AG04450 (cell line): ENCODE measurements at regions not wholly inside any gene's neighbourhood (a gene's known extent, or its start where the extent isn't known, plus 50 kb on each side); places are given as distances from the start of the nearest gene placed in this dataset.

ENCODE experiments used
- CTCF ChIA-PET: fragments of 300-600, 350-600 bp; formaldehyde crosslinking; extraction: SDS; loops from one replicate; lab custom pipeline; 2022; ENCODE audit warnings: antibody characterized with exemption, inconsistent platforms; lab: Charles Lee
- POLR2A ChIA-PET: fragments of 350-600 bp; formaldehyde crosslinking; extraction: SDS; loops from one replicate; lab custom pipeline; 2021; ENCODE audit warnings: antibody characterized with exemption, inconsistent platforms; lab: Yijun Ruan, JAX
- DNase-seq: peaks from one replicate; pipeline ENCODE4 v3.0.0-alpha.2; 2011; ENCODE audit warnings: low read depth, low spot score
- H3K27ac ChIP-seq: one replicate; pipeline ENCODE4 v1.5.1; 2012; ENCODE audit warnings: low read depth, low read length, control low read depth
- H3K27me3 ChIP-seq: one replicate; pipeline ENCODE4 v1.6.0; 2012; ENCODE audit warnings: low read length; ENCODE audit not compliant: control insufficient read depth, insufficient read depth
- H3K4me3 ChIP-seq: 2 replicates; pipeline ENCODE4 v1.5.1; 2011; ENCODE audit warnings: mild to moderate bottlenecking, low read depth, low read length, control low read depth
- H3K9me3 ChIP-seq: 2 replicates; pipeline ENCODE4 v1.5.1; 2012; ENCODE audit warnings: low read length; ENCODE audit not compliant: control insufficient read depth, insufficient read depth
- CTCF ChIP-seq: IDR thresholded peaks from 2 replicates; pipeline ENCODE4 v1.5.1; 2011; ENCODE audit warnings: low read depth, low read length, control low read depth, inconsistent platforms

GRCh38 chr9:82805027-82805426 lies 257.9 kb downstream of the RASEF start:
- no peak for DNase-seq
- no peak overlapping the region for H3K27ac ChIP-seq
- no peak for TF ChIP-seq CTCF
- no peak overlapping the region for H3K4me3 ChIP-seq
- ChIA-PET CTCF (interaction anchor here (0.6 to 1.4 kb wide), 2 partner anchors 147 to 202 kb away, joined by 3 read pairs; no protein-coding TSS in a partner anchor), POLR2A (no interaction called here)
- no peaks in the 10 kb centered on the region for H3K27me3 ChIP-seq
- H3K9me3 ChIP-seq: no peaks in the 10 kb centered on the region

- H3K9me3 ChIP-seq: no peaks in the 10 kb centered on the region
- no peak for DNase-seq
- H3K27ac ChIP-seq: no peak overlapping the region
- H3K27me3 ChIP-seq: no peaks in the 10 kb centered on the region
- ChIA-PET POLR2A (no interaction called here), CTCF (no interaction called here)
- no peak for TF ChIP-seq CTCF
- H3K4me3 ChIP-seq: no peak overlapping the region
Observed at GRCh38 chr9:82808478-82808877, 254.5 kb downstream of the RASEF start.

GRCh38 chr9:82810915-82811314 lies 252.0 kb downstream of the RASEF start:
- ChIA-PET POLR2A (no interaction called here), CTCF (no interaction called here)
- DNase-seq: no peak
- TF ChIP-seq CTCF: no peak
- Histone ChIP-seq H3K27me3 (no peaks in the 10 kb centered on the region), H3K4me3 (no peak overlapping the region), H3K27ac (no peak overlapping the region), H3K9me3 (no peaks in the 10 kb centered on the region)

- ChIA-PET POLR2A (no interaction called here), CTCF (no interaction called here)
- H3K27ac ChIP-seq: no peak overlapping the region
- no peak overlapping the region for H3K4me3 ChIP-seq
- TF ChIP-seq CTCF: no peak
- H3K27me3 ChIP-seq: no peaks in the 10 kb centered on the region
- no peak for DNase-seq
- no peaks in the 10 kb centered on the region for H3K9me3 ChIP-seq
Observed at GRCh38 chr9:82819260-82819659, 243.7 kb downstream of the RASEF start.

- H3K27ac ChIP-seq: no peak overlapping the region
- ChIA-PET CTCF (no interaction called here), POLR2A (no interaction called here)
- no peak for DNase-seq
- H3K9me3 ChIP-seq: no peaks in the 10 kb centered on the region
- H3K27me3 ChIP-seq: no peaks in the 10 kb centered on the region
- H3K4me3 ChIP-seq: no peak overlapping the region
- no peak for TF ChIP-seq CTCF
Observed at GRCh38 chr9:82820186-82820585, 242.8 kb downstream of the RASEF start.
